ENCODE measurements at regions not wholly inside any gene's neighbourhood (a gene's known extent, or its start where the extent isn't known, plus 50 kb on each side); places are given as distances from the start of the nearest gene placed in this dataset.

DNA sequence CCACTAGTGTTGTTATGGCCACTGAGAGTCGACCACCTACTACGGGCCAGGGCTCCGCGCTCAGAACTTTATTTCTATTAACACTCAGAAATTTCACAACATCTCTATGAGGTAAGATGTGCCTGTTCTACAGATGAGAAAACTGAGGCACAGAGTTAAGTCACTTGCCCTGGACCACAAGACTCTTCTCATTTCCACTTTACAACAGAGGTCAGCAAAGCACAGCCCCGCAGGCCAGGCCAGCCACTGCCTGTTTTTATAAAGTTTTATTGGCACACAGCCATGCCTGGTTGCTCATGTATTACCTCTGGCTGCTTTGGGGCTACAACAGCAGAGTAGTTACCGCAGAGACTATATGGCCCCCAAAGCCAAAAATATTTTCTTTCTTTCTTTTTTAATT, 503.6 kb downstream of the SHQ1 start:
- no peak for DNase-seq (ENCODE audit: low spot score in 2 of 2, unreplicated experiment in 2 of 2)
- no peaks in the 10 kb centered on the region for H3K27me3 Mint-ChIP-seq (ENCODE audit: low read depth)
- H3K27ac Mint-ChIP-seq = no peak overlapping the region
- H3K4me1 Mint-ChIP-seq = peaks cover 30% of the 10 kb centered on the region
- H3K9me3 Mint-ChIP-seq = peaks cover 4% of the 10 kb centered on the region
- TF ChIP-seq, protein P1, sequence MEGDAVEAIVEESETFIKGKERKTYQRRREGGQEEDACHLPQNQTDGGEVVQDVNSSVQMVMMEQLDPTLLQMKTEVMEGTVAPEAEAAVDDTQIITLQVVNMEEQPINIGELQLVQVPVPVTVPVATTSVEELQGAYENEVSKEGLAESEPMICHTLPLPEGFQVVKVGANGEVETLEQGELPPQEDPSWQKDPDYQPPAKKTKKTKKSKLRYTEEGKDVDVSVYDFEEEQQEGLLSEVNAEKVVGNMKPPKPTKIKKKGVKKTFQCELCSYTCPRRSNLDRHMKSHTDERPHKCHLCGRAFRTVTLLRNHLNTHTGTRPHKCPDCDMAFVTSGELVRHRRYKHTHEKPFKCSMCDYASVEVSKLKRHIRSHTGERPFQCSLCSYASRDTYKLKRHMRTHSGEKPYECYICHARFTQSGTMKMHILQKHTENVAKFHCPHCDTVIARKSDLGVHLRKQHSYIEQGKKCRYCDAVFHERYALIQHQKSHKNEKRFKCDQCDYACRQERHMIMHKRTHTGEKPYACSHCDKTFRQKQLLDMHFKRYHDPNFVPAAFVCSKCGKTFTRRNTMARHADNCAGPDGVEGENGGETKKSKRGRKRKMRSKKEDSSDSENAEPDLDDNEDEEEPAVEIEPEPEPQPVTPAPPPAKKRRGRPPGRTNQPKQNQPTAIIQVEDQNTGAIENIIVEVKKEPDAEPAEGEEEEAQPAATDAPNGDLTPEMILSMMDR (IDR thresholded peaks at IDR 0.05; ENCODE audit: unreplicated experiment) = no peak
- H3K36me3 Mint-ChIP-seq = no peaks in the 10 kb centered on the region
- no peak overlapping the region for H3K4me3 Mint-ChIP-seq

DNA sequence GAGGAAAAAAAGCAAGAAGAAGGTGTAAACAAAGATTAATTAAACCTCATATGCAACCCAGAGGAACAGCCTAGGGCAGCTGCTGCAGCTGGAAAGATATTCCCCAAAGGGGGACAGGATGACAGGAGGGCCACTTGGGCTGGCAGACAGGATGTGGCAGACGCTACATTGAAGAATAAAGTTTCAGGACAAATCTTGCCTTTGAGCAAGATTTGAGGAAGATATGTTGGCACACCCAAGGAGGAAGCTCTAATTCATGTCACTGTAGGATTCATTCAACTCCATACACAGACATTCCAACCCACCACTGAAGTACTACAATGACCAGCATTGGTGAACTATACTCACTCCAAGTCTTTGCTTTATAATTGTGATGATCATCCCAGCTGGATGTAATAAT, 504.0 kb downstream of the SHQ1 start:
- Mint-ChIP-seq H3K9me3 (peaks cover 3% of the 10 kb centered on the region), H3K27me3 (ENCODE audit: low read depth) (no peaks in the 10 kb centered on the region), H3K27ac (no peak overlapping the region), H3K4me1 (peaks cover 30% of the 10 kb centered on the region), H3K4me3 (no peak overlapping the region), H3K36me3 (no peaks in the 10 kb centered on the region)
- TF ChIP-seq, protein P1 (IDR thresholded peaks at IDR 0.05; ENCODE audit: unreplicated experiment) = no peak
- no peak for DNase-seq (ENCODE audit: low spot score in 2 of 2, unreplicated experiment in 2 of 2)

DNA sequence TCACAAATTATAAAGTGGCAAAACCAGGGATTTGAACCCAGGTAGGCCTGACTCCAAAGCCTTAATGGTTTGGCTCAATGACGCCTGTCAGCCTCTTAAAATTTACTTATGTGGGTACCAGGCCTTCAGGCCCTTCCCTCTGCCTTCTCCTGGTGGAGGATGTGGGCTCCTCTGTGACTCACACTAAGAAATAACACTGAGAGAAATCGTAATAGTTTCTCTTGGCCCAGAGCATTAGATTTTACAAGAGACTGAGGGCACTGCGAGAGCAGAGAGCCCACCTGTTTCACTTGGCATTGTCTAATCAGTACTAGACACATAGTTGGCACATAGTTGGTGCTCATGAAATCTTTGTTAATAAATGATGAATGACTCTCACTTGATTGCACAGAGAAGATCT, 505.2 kb downstream of the SHQ1 start:
- H3K27ac Mint-ChIP-seq = no peak overlapping the region
- H3K9me3 Mint-ChIP-seq = no peaks in the 10 kb centered on the region
- H3K4me1 Mint-ChIP-seq = peaks cover 30% of the 10 kb centered on the region
- H3K27me3 Mint-ChIP-seq (ENCODE audit: low read depth) = no peaks in the 10 kb centered on the region
- H3K4me3 Mint-ChIP-seq = no peak overlapping the region
- TF ChIP-seq, protein P1 (IDR thresholded peaks at IDR 0.05; ENCODE audit: unreplicated experiment) = no peak
- H3K36me3 Mint-ChIP-seq = no peaks in the 10 kb centered on the region
- no peak for DNase-seq (ENCODE audit: low spot score in 2 of 2, unreplicated experiment in 2 of 2)

DNA sequence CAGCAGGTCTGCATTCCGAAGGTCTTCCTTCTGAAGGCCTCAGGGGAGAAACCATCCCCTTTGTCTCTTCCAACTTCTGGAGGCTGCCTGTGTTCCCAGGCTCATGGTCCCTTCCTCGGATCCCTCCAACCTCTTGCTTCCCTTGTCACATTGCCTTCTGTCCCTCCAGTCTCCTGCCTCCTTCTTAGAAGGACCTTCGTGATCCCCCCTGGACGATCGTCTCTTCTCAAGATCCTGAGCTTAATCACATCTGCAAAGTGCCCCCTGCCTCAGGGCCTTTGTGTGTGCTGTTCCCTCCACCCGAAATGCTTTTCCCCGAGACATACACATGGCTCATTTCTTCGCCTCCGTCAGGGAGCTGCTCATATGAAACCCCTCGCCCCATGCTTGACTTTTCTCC, 505.8 kb downstream of the SHQ1 start:
- Mint-ChIP-seq H3K27me3 (ENCODE audit: low read depth) (no peaks in the 10 kb centered on the region), H3K27ac (peak overlapping the region; percentile 17), H3K4me3 (no peak overlapping the region), H3K4me1 (peaks cover 24% of the 10 kb centered on the region), H3K9me3 (no peaks in the 10 kb centered on the region), H3K36me3 (no peaks in the 10 kb centered on the region)
- DNase-seq (ENCODE audit: low spot score in 2 of 2, unreplicated experiment in 2 of 2) = no peak
- TF ChIP-seq, protein P1 (IDR thresholded peaks at IDR 0.05; ENCODE audit: unreplicated experiment) = no peak

DNA sequence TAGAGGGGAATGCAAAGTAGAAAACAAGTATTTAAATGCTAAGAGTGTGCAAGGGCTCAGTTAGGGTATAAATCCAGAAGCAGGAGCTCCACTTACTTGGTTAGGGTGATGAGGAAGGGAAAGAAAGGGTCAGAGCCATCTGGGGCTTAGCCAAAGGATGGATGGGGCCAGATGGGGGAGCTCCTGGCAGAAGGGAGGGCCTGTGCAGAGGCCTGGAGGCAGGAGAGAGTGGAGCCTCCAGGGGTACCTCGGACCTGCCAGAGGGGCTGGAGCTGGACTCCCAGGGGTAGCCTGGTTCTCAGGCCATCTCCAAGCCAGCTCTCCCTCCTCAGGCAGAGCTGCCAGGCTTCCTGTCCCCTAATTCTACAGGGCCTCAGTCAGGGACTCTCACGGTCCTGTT, 506.3 kb downstream of the SHQ1 start:
- Mint-ChIP-seq H3K27ac (peak overlapping the region; percentile 13), H3K36me3 (no peaks in the 10 kb centered on the region), H3K4me3 (no peak overlapping the region), H3K27me3 (ENCODE audit: low read depth) (no peaks in the 10 kb centered on the region), H3K9me3 (no peaks in the 10 kb centered on the region), H3K4me1 (peaks cover 22% of the 10 kb centered on the region)
- TF ChIP-seq, protein P1 (IDR thresholded peaks at IDR 0.05; ENCODE audit: unreplicated experiment) = no peak
- no peak for DNase-seq (ENCODE audit: low spot score in 2 of 2, unreplicated experiment in 2 of 2)

DNA sequence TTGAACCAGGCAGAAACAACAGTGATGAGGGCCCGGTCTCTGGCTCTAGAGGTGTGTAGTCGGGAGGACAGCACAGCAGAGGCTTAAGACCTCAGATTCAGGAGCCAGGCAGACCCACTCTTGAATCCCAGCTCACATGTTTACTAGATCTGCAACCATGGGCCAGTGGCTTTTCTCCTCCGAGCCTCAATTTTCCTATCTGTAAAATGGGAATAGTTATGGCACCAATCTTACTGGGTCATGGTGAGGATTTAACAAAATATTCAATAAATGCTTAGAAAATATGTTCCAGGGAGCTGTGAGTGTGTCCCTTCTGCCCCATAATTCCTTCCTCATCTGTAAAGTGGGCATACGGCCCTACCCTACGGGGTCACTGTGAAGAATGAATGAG, 506.9 kb downstream of the SHQ1 start:
- no peaks in the 10 kb centered on the region for H3K27me3 Mint-ChIP-seq (ENCODE audit: low read depth)
- TF ChIP-seq, protein P1 (IDR thresholded peaks at IDR 0.05; ENCODE audit: unreplicated experiment) = no peak
- H3K4me1 Mint-ChIP-seq = peaks cover 18% of the 10 kb centered on the region
- no peak overlapping the region for H3K27ac Mint-ChIP-seq
- DNase-seq (ENCODE audit: low spot score in 2 of 2, unreplicated experiment in 2 of 2) = no peak
- no peak overlapping the region for H3K4me3 Mint-ChIP-seq
- H3K9me3 Mint-ChIP-seq = no peaks in the 10 kb centered on the region
- no peaks in the 10 kb centered on the region for H3K36me3 Mint-ChIP-seq
